Hepatocyte (in vitro differentiated cells): ENCODE measurements at regions not wholly inside any gene's neighbourhood (a gene's known extent, or its start where the extent isn't known, plus 50 kb on each side); places are given as distances from the start of the nearest gene placed in this dataset. TPM values are rescaled to one million over a fixed set of nuclear protein-coding genes. Genes with fewer than 3 reads are reported as not detected.

ENCODE experiments used
- DNase-seq: peaks from one replicate; pipeline ENCODE4 v3.0.0-alpha.2; 2016; ENCODE audit warnings: low spot score
- H2AFZ ChIP-seq: fragments of 200-600 bp; sonication (generic); 2 replicates; pipeline ENCODE4 v1.6.0; 2016; ENCODE audit warnings: antibody characterized with exemption, mild to moderate bottlenecking
- H3K27ac ChIP-seq: fragments of 200-600 bp; sonication (generic); 2 replicates; pipeline ENCODE4 v1.5.1; 2016; ENCODE audit warnings: mild to moderate bottlenecking
- H3K27me3 ChIP-seq: fragments of 200-600 bp; sonication (generic); 2 replicates; pipeline ENCODE4 v1.6.1; 2016
- H3K36me3 ChIP-seq: fragments of 200-600 bp; sonication (generic); replicated peaks from 2 replicates; pipeline ENCODE4 v1.5.1; 2016; ENCODE audit warnings: low read depth; ENCODE audit not compliant: insufficient read depth
- H3K4me1 ChIP-seq: fragments of 200-600 bp; sonication (generic); 2 replicates; pipeline ENCODE4 v1.5.1; 2016; ENCODE audit warnings: mild to moderate bottlenecking, moderate library complexity; ENCODE audit not compliant: insufficient read depth
- H3K4me2 ChIP-seq: fragments of 200-600 bp; sonication (generic); 2 replicates; pipeline ENCODE4 v1.6.0; 2016
- H3K4me3 ChIP-seq: fragments of 200-600 bp; sonication (generic); 2 replicates; pipeline ENCODE4 v1.5.1; 2016; ENCODE audit warnings: mild to moderate bottlenecking
- H3K79me2 ChIP-seq: fragments of 200-600 bp; sonication (generic); 2 replicates; pipeline ENCODE4 v1.6.0; 2017; ENCODE audit warnings: mild to moderate bottlenecking
- H3K9me2 ChIP-seq: fragments of 200-600 bp; sonication (generic); replicated peaks from 2 replicates; pipeline ENCODE4 v1.6.0; 2017; ENCODE audit warnings: mild to moderate bottlenecking; ENCODE audit not compliant: insufficient read depth
- H3K9me3 ChIP-seq: fragments of 200-600 bp; sonication (generic); 2 replicates; pipeline ENCODE4 v1.5.1; 2016; ENCODE audit warnings: low read depth, mild to moderate bottlenecking
- H4K20me1 ChIP-seq: fragments of 200-600 bp; sonication (generic); 2 replicates; pipeline ENCODE4 v1.6.0; 2016; ENCODE audit warnings: mild to moderate bottlenecking; ENCODE audit not compliant: insufficient read depth, poor library complexity, severe bottlenecking
- CTCF ChIP-seq: fragments of 200-600 bp; sonication (generic); IDR thresholded peaks from 2 replicates; pipeline ENCODE4 v1.5.1; 2016; ENCODE audit warnings: antibody characterized with exemption, mild to moderate bottlenecking; ENCODE audit not compliant: poor library complexity
- EZH2 ChIP-seq: fragments of 200-600 bp; sonication (generic); IDR thresholded peaks from 2 replicates; pipeline ENCODE4 v1.6.1; 2016; ENCODE audit warnings: antibody characterized with exemption, mild to moderate bottlenecking, borderline replicate concordance
- EZH2phosphoT487 ChIP-seq: fragments of 200-600 bp; sonication (generic); IDR thresholded peaks from one replicate; pipeline ENCODE4 v1.6.1; 2018; ENCODE audit warnings: antibody characterized with exemption, mild to moderate bottlenecking, low read depth, moderate library complexity; ENCODE audit not compliant: unreplicated experiment, severe bottlenecking
- WGBS: methylation state at CpG from one replicate; pipeline ENCODE4 v1.1.6; 2016; ENCODE audit warnings: low lambda C conversion rate; ENCODE audit errors: missing lambda C conversion rate; 5-methylcytosine and 5-hydroxymethylcytosine counted together
- small RNA-seq: library from RNA; depleted of rRNA; stranded (forward); fragments of <200 nt; gene quantifications from one replicate; pipeline ENCODE3, GENCODE V24; 2014

GRCh38 chr4:14943749-14944148 lies 58.5 kb upstream of the CPEB2 start:
- H3K79me2 ChIP-seq, result no peaks in the 10 kb centered on the region
- no peak for DNase-seq
- WGBS, result 84% methylated on average over 7 of the region's 7 CpGs
- H3K27ac ChIP-seq, result no peak overlapping the region
- H2AFZ ChIP-seq, result no peak overlapping the region
- H3K4me1 ChIP-seq, result no peaks in the 10 kb centered on the region
- no peak overlapping the region for H3K4me2 ChIP-seq
- no peak overlapping the region for H3K4me3 ChIP-seq
- no peaks in the 10 kb centered on the region for H4K20me1 ChIP-seq
- H3K36me3 ChIP-seq, result no peaks in the 10 kb centered on the region
- H3K27me3 ChIP-seq, result no peaks in the 10 kb centered on the region
- no peak for TF ChIP-seq EZH2phosphoT487
- TF ChIP-seq CTCF, result no peak
- no peak for TF ChIP-seq EZH2
- no peaks in the 10 kb centered on the region for H3K9me3 ChIP-seq
- no peaks in the 10 kb centered on the region for H3K9me2 ChIP-seq

GRCh38 chr4:14952352-14952751 lies 49.9 kb upstream of the CPEB2 start:
- TF ChIP-seq CTCF, result no peak
- TF ChIP-seq EZH2phosphoT487, result no peak
- TF ChIP-seq EZH2, result no peak
- no peak overlapping the region for H2AFZ ChIP-seq
- H3K27me3 ChIP-seq, result no peaks in the 10 kb centered on the region

More at GRCh38 chr4:14952352-14952751, 49.9 kb upstream of the CPEB2 start:
- H3K4me2 ChIP-seq, result no peak overlapping the region
- H3K9me3 ChIP-seq, result no peaks in the 10 kb centered on the region
- H3K4me1 ChIP-seq, result no peaks in the 10 kb centered on the region
- H3K79me2 ChIP-seq, result no peaks in the 10 kb centered on the region
- H3K9me2 ChIP-seq, result no peaks in the 10 kb centered on the region
- no peak overlapping the region for H3K4me3 ChIP-seq
- no peak overlapping the region for H3K27ac ChIP-seq
- DNase-seq, result no peak
- no peaks in the 10 kb centered on the region for H4K20me1 ChIP-seq
- no peaks in the 10 kb centered on the region for H3K36me3 ChIP-seq

Small RNA genes lying in the stretch of these regions (small RNA-seq; reads per million reads assigned to genes)
- gene RF00092, result not detected
